RKO (cell line): ENCODE measurements at regions not wholly inside any gene's neighbourhood (a gene's known extent, or its start where the extent isn't known, plus 50 kb on each side); places are given as distances from the start of the nearest gene placed in this dataset.

Experiments used
- DNase-seq: peaks from one replicate; pipeline ENCODE4 v3.0.0-alpha.2; 2016; ENCODE audit warnings: low spot score

- DNase-seq: no peak
Measured at GRCh38 chr15:94761574-94761973, 530.2 kb downstream of the MCTP2 start.

GRCh38 chr15:94769089-94769488 lies 537.7 kb downstream of the MCTP2 start:
- DNase-seq: no peak

GRCh38 chr15:94770199-94770598 lies 538.8 kb downstream of the MCTP2 start:
- no peak for DNase-seq

- no peak for DNase-seq
Measured at GRCh38 chr15:94777037-94777436, 545.7 kb downstream of the MCTP2 start.

GRCh38 chr15:94778840-94779239 lies 547.5 kb downstream of the MCTP2 start:
- DNase-seq: no peak

DNA sequence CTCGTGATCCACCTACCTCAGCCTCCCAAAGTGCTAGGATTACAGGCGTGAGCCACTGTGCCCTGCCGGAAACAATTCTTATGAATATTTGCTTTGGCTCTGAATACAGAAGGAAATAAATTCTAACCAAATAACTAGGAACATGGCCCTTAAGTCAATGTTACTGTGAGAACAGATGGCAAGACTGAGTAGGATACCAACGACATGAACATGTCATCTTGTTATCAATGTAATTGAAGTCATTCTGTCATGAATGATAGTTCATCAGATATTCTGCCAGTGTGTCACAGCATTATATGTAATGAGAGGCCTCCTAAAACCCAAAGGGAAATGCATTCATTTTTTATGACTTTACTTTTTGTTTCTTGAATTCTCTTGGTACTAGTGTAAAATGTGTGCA lies 548.8 kb downstream of the MCTP2 start:
- DNase-seq: no peak

DNA sequence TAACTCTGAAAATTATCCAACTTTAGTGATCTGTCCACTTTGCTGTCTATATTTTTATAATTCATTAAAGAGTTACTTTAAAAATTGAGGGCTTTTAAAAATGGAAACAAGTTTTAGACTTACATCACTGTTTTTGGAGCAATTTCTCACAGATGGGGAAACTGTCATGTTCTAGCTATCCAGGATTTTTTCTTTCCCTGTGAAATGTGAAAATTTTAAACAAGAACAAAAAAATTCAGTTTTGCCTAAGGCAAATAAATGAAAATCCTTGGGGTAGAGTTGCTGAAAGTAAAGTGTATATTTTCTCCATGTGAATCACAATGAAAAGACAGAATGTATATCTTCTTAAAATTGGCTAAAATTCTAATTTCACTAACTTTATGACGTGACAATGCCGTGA lies 553.7 kb downstream of the MCTP2 start:
- DNase-seq: no peak

- no peak for DNase-seq
Measured at GRCh38 chr15:94791008-94791407, 559.6 kb downstream of the MCTP2 start.

GRCh38 chr15:94791510-94791909 lies 560.1 kb downstream of the MCTP2 start:
- no peak for DNase-seq

- DNase-seq: no peak
Measured at GRCh38 chr15:94792196-94792595, 560.8 kb downstream of the MCTP2 start.

GRCh38 chr15:94793207-94793606 lies 561.8 kb downstream of the MCTP2 start:
- no peak for DNase-seq

DNA sequence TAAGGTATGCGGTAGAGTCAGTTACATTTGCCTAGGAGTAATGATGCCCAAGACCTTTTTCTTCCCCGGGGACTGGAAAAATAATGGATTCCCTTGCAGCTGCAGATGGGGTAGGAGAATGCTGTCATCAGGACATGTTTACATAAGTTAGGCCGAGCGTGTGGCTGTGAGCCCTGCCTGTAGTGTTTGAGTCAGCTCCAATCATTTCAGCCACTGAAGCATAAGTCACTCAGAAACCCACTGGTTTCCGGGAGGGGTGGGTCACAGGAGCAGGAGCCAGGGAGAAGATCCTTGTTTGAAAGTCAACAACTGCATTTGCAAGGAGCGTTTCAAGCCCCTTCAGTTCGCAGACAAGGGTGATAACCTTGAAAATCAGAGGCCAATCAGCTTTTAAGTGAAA lies 562.3 kb downstream of the MCTP2 start:
- DNase-seq: peak; percentile 15

- no peak for DNase-seq
Measured at GRCh38 chr15:94804613-94805012, 573.3 kb downstream of the MCTP2 start.

DNA sequence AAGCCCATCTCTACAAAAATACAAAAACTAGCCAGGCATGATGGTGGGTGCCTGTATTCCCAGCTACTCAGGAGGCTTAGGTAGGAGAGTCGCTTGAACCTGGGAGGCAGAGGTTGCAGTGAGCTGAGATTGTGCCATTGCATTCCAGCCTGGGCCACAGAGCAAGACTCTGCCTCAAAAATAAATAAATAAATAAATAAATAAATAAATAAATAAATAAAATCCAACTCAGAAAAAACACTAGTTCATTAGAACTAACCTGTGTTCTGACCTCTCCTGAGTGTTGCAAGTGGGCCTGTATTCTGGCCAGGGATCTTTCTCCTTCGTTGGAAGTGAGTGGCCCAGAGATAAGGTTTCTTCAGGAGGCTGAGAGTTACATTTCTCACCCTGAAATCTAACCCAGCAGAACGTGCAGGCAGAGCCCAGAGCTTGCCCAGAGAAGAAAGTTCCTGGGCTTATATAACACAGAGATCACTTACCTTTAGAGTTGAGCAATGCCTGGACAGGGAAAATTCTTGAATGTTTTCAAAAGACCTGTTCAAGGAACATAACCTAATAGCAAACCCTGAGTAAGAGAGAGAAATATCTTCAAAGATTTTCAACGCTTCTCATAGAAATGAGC lies 583.9 kb downstream of the MCTP2 start:
- DNase-seq: no peak

DNA sequence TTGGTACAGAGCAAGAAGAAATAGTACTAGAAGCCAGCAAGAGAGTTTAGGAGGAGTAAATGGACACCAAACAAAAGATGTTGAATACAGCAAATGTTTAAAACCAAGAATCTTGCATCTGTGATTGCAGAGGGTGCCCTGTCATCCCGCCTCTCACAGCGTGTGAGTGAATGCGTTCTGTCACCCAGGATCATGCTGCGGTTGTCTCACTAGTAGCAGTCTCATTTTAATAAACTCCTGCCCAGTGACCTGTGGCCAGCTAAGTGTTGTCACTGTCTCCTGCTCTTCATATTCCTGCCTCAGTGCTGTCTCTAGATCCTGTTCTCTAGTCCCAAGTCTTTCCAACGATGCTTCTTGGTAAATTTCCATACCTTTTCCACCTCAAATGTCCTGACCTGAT lies 584.6 kb downstream of the MCTP2 start:
- DNase-seq: no peak

DNA sequence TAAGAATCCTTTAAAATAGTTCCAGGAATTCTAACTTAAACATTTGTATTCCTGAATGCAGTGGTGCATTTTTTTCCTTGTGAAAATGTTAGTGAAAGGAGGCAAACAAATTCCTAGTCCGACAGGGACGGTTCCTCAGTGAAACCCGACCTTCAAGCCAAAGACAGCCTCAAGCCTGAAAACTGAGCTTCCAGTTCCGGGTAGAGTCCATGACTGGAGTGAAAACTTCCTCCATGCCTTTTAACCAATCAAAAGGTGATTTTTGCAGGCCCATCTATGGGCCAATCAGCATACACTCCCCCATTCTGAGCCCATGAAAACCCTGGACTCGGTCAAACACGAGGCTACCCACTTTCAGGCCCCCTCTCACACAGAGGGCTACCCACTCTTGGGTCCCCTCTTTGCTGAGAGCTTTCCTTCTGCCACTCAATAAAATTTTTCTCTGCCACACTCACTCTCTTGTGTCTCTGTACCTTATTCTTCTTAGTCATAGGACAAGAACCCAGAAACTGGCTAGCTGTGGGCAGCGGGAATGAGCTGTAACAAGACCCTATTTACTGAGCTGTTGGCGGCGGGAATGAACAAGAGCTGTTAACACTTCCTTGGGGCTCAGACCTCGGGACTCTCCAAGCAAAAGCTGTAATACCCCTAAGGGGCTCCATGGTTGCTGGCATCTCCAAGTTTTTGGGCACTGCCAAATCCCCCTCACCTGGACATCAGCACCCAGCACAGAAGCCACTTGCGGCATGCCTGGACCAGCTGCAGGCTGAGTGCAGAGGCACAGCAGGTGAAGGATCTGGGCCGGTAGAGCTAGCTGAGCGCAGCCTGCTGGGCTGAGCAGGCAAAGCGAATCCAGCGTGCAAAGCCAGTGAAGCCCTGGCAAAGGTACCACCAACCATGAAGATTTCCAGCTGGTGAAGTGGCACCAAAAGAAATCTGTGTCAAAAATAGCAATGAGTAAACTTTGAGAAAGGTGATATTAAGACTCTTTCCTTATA lies 598.8 kb downstream of the MCTP2 start:
- no peak for DNase-seq

GRCh38 chr15:94834000-94834399 lies 602.6 kb downstream of the MCTP2 start:
- no peak for DNase-seq

GRCh38 chr15:94834494-94834893 lies 603.1 kb downstream of the MCTP2 start:
- DNase-seq: no peak

- no peak for DNase-seq
Measured at GRCh38 chr15:94838281-94838680, 606.9 kb downstream of the MCTP2 start.

DNA sequence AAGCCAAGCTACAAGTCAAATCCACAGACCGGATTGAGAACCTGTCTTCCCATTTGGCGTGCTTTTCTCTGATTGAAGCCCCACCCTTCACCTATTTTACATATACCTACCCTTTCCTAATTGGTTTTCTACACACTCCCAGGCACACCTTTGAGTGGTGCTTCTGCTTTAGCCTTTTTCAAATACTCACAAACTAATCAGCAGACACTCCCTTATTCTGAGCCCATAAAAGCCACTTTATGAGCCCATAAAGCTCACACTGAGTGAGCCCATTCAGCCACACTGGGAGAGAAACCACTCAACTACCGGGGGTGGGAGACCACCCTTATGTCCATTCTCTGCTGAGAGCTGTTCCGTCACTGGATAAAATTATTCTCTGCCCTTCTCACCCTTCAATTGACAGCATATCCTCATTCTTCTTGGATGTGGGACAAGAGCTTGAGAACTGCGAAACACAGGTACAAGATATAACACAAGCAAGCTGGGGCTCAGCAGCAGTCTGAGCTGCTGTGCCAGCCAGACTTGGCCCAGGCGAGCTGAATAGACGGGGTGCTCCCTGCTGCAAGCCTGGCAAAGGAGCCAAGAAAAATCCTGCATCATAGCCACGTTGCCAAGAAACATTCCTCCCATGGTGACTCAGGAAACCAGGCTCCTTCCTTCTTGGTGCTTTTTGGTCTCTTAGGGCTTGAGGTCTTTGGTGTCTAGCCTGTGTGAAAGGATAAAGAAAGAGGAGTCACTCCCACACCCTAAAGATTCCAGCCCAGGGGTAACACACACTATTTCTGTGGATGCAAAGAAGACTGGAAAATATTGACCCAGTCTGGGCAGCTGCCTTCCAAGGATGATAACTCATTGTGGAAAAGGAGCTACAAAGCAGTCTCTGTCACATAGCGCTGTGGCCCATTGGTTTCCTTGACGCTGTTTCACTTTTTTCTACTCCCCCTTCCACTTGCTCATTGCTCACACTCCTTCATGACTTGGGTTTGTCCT lies 609.7 kb downstream of the MCTP2 start:
- no peak for DNase-seq

GRCh38 chr15:94843060-94843459 lies 611.7 kb downstream of the MCTP2 start:
- DNase-seq: no peak

DNA sequence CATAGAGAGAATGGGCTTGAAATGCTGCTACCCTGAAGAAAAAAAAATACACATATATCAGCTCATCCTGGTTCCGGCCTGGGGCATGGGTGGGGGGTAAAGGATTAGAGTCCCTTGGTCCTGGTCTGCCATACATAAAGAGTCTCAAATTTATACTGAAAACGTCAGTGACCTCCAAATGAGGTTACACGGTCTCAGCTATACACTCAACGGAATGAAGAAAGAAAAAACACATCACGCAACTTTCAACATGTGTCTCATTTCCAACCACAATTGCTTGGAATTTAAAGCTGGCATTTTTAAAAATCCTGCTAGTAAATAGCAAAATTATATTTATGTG lies 612.8 kb downstream of the MCTP2 start:
- DNase-seq: no peak
